GM19467 (cell line): ENCODE measurements at regions not wholly inside any gene's neighbourhood (a gene's known extent, or its start where the extent isn't known, plus 50 kb on each side); places are given as distances from the start of the nearest gene placed in this dataset.

ENCODE experiments used
- ATAC-seq: cut with Tn5 transposase; IDR thresholded peaks from one replicate; pipeline ENCODE4 v1.9.1; 2021; ENCODE audit warnings: mild to moderate bottlenecking, moderate library complexity; ENCODE audit not compliant: unreplicated experiment

- ATAC-seq = no peak
Observed at GRCh38 chr1:104791030-104791429, 1041.3 kb downstream of the AMY1C start.

- ATAC-seq = no peak
Observed at GRCh38 chr1:104794035-104794434, 1044.3 kb downstream of the AMY1C start.

- ATAC-seq = no peak
Observed at GRCh38 chr1:104795931-104796330, 1046.2 kb downstream of the AMY1C start.

DNA sequence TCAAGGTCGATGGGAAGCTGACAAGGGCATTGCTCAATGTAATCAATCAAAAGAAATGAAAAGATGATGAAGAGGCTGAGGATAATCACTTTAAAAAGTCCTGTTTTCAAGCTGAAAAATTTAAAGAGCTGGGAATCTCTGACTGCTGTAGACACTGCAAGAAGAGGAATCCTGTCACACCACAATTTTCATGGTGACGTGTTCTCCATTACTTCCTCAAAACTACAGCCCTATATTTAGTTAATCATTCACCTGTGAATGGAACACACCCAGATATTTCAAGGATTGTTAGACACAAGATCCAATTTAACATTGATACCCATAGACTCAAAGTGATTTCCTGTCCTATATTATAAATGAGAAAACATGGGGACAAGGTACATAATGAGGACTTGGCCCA is 1048.3 kb downstream of the AMY1C start:
- no peak for ATAC-seq

DNA sequence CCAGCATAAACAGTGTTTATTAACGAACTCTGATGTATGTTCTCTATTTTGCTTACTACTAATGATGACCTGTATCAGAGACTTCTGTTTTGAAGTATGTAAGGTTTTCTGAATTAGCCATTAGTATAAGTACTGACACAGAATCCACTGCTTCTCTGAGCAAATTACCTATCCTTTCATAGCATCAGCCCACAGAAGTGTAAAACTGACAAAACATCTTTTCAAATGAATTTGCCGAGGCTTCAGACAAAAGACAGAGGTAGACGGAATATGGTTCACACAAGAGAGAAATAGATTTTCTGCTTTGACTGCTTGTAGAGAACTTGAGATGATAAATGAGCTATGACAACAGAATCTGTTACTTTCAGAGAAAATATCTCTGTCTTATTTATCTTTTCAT is 1051.6 kb downstream of the AMY1C start:
- no peak for ATAC-seq

DNA sequence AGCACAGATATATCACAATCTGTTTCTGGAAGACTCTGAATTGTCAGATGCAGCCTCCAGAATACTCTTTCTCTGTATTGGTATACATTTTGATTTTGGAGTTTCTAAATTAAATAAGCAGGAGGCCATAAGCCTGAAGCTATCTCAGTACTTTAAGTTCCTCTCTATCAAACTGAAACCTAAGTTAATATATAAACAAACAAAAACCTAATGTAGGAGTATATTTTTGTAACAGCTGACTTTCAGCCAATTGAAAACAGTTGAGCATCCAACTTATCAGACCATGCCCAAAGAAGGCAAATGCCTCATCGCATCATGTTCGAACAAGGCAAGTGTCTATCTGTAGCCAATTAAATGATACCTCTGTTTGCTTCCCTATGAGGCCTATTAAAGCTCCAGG is 1054.4 kb downstream of the AMY1C start:
- no peak for ATAC-seq

- ATAC-seq = no peak
Observed at GRCh38 chr1:104807590-104807989, 1057.9 kb downstream of the AMY1C start.

DNA sequence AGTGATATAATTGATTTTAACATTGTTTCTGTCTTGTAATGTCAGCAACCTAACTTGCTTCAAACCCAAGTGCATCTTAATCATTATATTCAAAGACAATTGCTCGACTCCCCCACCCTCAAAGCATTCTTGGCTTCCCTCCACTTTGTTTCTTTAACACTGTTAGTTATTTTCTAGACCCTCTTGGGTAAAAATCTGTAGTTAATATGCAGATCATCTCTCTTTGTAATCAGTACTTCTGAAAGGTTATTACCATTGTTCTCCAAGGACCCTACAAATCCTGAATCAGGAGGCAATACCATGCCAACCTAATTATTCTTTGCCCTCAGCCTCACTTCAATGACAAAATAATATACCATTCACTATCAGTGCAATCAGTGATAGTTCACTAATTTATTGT is 1075.7 kb downstream of the AMY1C start:
- no peak for ATAC-seq

GRCh38 chr1:104830534-104830933 is 1080.8 kb downstream of the AMY1C start:
- no peak for ATAC-seq

DNA sequence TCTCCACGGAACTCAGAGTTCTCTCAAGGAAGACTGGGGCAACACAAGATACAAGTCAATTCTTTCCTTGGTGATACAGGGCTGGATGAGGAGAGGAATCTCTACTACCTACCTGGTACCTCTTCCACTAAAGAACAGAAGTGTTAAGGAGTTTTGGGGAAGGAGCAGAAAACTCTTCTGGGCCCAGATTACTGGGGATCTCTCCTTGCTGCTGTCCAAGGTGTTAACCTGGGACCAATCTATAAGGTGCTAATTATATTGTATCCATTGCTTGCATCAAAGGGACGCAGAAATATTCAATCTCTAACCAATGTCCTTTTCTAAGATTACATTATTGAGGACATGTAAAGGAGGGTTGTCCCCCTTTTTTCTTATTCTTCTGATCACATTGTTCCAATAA is 1102.5 kb downstream of the AMY1C start:
- ATAC-seq = no peak

GRCh38 chr1:104853276-104853675 is 1103.6 kb downstream of the AMY1C start:
- no peak for ATAC-seq

DNA sequence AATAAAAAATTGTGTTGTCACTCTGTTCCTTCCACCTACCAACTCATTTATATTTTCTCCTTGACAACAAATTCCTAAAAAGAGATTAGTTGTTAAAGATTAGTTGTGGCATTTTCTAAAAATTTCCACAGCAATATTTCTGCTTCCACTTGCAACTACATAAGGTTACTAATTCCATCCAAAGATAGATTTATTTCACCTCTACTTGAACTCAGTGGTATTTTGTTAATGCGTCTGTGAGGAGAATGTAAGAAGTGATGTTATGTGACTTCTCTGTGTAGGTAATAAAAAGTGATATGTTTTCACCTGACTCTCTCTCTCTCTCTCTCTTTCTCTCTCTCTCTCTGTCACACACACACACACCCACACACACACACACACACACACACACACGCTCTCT is 1104.8 kb downstream of the AMY1C start:
- no peak for ATAC-seq

- ATAC-seq = no peak
Observed at GRCh38 chr1:104855550-104855949, 1105.9 kb downstream of the AMY1C start.

DNA sequence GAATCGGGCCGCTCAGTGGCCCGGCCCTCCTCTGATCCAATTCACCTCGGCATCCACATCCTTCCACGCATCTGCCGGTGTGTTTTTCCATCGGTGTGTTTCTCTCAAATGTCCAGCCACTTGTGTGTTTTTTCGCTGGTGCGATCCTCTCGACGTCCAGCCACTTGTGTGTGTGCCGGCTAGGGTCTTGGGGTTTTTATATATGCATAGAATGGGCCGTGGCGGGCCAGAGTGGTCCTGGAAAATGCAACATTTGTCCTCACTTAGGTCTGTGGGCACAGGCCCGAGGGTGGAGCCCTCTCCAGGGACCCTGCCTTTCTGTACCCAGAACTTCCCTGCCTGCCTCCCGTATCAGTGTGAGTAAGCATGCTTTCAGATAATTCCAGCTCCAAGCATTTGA is 1106.4 kb downstream of the AMY1C start:
- ATAC-seq = no peak

DNA sequence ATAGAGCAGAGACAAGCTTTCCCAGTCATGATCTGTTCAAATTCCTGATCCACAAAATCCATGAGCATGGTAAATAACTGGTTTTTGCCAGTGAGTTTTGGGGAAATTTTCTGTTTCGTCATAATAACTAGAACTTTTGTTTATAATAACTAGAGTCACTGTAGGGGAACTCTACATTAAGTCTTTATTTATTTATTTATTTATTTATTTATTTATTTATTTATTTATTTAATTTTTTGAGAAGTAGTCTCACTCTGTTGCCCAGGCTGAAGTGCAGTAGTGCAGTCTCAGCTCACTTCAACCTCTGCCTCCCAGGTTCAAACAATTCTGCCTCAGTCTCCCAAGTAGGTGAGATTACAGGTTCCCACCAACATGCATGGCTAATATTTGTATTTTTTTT is 1106.8 kb downstream of the AMY1C start:
- ATAC-seq = no peak

DNA sequence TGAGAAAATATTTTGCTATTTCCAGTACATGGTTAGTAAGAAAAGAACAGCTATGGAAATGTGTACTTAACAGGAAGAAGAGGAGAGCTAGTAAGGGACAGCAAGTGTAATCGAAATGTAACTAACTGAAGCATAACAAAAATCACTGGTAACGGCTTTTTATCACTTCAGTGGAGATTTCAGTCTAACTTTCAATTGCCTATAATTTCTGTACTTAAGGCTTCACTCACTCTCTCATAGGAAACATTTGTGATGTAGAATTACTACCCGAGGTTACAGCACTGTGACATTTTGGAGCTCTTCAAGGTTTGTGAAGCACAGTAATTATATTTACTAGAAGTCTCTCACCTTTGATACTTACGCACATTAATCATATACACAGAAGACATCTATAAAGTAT is 1119.1 kb downstream of the AMY1C start:
- ATAC-seq = no peak

- ATAC-seq = no peak
Observed at GRCh38 chr1:104874044-104874443, 1124.3 kb downstream of the AMY1C start.

DNA sequence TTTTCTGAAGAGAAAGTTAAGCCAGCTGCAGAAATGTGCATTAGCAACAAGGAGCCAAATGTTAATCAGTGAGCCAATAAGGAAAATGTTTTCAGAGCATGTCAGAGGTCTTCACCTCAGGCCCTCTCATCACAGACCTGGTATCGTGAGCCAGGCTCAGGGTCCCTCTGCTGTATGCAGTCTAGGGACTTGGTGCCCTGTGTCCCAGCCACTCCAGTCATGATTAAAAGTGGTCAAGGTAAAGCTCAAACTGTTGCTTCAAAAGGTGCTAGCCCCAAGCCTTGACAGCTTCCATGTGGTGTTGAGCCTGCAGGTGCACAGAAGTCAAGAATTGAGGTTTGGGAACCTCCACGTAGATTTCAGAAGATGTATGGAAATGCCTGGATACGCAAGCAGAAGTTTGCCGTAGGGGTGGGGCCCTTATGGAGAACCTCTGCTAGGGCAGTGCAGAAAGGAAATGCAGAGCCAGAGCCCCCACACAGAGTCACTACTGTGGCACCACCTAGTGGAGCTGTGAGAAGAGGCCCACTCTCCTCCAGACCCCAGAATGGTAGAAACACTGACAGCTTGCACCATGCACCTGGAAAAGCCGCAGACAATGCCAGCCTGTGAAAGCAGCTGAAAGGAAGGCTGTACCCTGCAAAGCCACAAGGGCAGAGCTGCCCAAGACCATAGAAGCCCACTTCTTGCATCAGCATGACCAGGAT is 1128.7 kb downstream of the AMY1C start:
- ATAC-seq = no peak

GRCh38 chr1:104884939-104885338 is 1135.2 kb downstream of the AMY1C start:
- no peak for ATAC-seq

GRCh38 chr1:104905322-104905721 is 1155.6 kb downstream of the AMY1C start:
- ATAC-seq = no peak

DNA sequence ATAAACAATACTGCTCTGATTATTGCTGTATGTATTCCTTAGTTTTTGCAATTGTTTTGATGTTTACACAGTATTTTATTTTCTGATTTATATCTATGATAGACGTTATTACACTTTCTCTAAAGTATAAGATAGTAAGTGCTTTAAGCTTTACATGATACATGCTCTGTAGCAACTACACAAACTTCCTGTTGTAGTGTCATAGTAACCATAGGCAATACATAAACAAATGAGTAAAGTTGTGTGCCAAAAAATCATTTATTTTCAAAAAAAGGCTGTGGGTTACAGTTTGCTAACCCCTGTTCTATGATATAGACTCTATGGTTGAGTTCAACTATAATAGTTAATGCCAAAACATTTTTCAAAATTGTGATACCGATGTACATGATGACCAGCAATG is 1156.4 kb downstream of the AMY1C start:
- no peak for ATAC-seq

GRCh38 chr1:104919188-104919587 is 1169.5 kb downstream of the AMY1C start:
- no peak for ATAC-seq

- ATAC-seq = no peak
Observed at GRCh38 chr1:104921525-104921924, 1171.8 kb downstream of the AMY1C start.
